Activated CD4-positive, alpha-beta T cell treated with anti-CD3 and anti-CD28 coated beads, Interleukin-2, amount 50 U/mL, for 4 hours (primary cell): ENCODE measurements at regions not wholly inside any gene's neighbourhood (a gene's known extent, or its start where the extent isn't known, plus 50 kb on each side); places are given as distances from the start of the nearest gene placed in this dataset.
"Not testable (repeated sequence)": the region's sequence is repeated elsewhere in the genome, so short reads cannot be mapped to it uniquely, and the experiment has no call there.

Experiments
- DNase-seq, 2 experiments: peaks; one replicate each; pipeline ENCODE4 v3.0.0-alpha.2; 2020

- DNase-seq = not testable (repeated sequence)
These were observed 53.4 kb upstream of the MED14 start for GRCh38 chrX:40788698-40789097.

- DNase-seq = no peak
These were observed 57.1 kb upstream of the MED14 start for GRCh38 chrX:40792433-40792832.

GRCh38 chrX:40794829-40795130 is 59.4 kb upstream of the MED14 start:
- DNase-seq = not testable (repeated sequence)

GRCh38 chrX:40799745-40800144 is 64.4 kb upstream of the MED14 start:
- DNase-seq = not testable (repeated sequence)

- DNase-seq = no peak
These were observed 70.1 kb upstream of the MED14 start for GRCh38 chrX:40805404-40805803.

GRCh38 chrX:40806513-40807220 is 71.3 kb upstream of the MED14 start:
- no peak for DNase-seq

- DNase-seq = no peak
These were observed 72.0 kb upstream of the MED14 start for GRCh38 chrX:40807384-40807783.

- DNase-seq = no peak
These were observed 72.9 kb upstream of the MED14 start for GRCh38 chrX:40808203-40808602.

GRCh38 chrX:40809210-40809609 is 73.9 kb upstream of the MED14 start:
- DNase-seq = no peak

- DNase-seq = not testable (repeated sequence)
These were observed 79.7 kb upstream of the MED14 start for GRCh38 chrX:40815045-40815444.

- DNase-seq = no peak
These were observed 81.6 kb upstream of the MED14 start for GRCh38 chrX:40816906-40817305.

GRCh38 chrX:40818236-40818635 is 82.9 kb upstream of the MED14 start:
- no peak for DNase-seq

- DNase-seq = no peak
These were observed 86.4 kb upstream of the MED14 start for GRCh38 chrX:40821780-40822179.

GRCh38 chrX:40827331-40827730 is 92.0 kb upstream of the MED14 start:
- no peak for DNase-seq

GRCh38 chrX:40831750-40832149 is 96.4 kb upstream of the MED14 start:
- DNase-seq = no peak

GRCh38 chrX:40832723-40833122 is 97.4 kb upstream of the MED14 start:
- DNase-seq = no peak

GRCh38 chrX:40834225-40834624 is 98.9 kb upstream of the MED14 start:
- DNase-seq = no peak

GRCh38 chrX:40835526-40835925 is 100.2 kb upstream of the MED14 start:
- DNase-seq = no peak

GRCh38 chrX:40843643-40844042 is 108.3 kb upstream of the MED14 start:
- no peak for DNase-seq

GRCh38 chrX:40844471-40844870 is 109.1 kb upstream of the MED14 start:
- DNase-seq = no peak

- no peak for DNase-seq
These were observed 110.1 kb upstream of the MED14 start for GRCh38 chrX:40845331-40845911.

GRCh38 chrX:40849906-40850823 is 114.8 kb upstream of the MED14 start:
- DNase-seq = no peak

GRCh38 chrX:40852586-40852985 is 117.2 kb upstream of the MED14 start:
- DNase-seq = no peak
